Ovary (tissue), 3 donors: ENCODE measurements at regions not wholly inside any gene's neighbourhood (a gene's known extent, or its start where the extent isn't known, plus 50 kb on each side); places are given as distances from the start of the nearest gene placed in this dataset.

Source experiments
- POLR2A ChIP-seq: fragments of 450-650 bp; IDR thresholded peaks from one replicate; pipeline ENCODE4 v1.6.1; 2017; ENCODE audit warnings: antibody characterized with exemption, mild to moderate bottlenecking, moderate library complexity
- TF ChIP-seq, protein P1 (sequence below), 3 donors: fragments of 450-650 bp in 2 of 3; fragments of 200-600 bp in 1 of 3; IDR thresholded peaks; one replicate each; pipeline versions ENCODE4 v1.5.1 to v1.8.0; 2016 to 2022; ENCODE audit warnings: antibody characterized with exemption in 3 of 3, mild to moderate bottlenecking in 1 of 3
- donor health status: DM: no; HTN: no; CAD: no.

DNA sequence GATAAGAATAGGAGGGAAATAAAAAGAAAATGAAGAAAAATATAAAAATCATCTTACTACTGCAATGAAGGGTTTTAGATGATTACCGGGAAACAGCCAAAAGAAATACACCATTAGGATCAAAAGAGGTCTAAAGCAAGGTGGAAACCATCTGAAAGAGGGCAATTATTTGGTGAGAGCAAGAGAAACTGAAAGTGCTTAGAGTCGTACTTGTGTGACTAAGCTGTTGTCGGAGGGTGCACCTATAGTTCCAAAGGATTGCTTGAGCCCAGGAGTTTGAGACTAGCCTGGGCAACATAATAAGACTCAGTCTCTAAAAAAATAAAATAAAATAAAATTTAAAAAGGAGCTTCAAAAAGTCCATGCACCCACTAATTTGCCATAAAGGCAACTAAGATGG is 169.5 kb downstream of the DKK1 start:
- TF ChIP-seq, protein P1, sequence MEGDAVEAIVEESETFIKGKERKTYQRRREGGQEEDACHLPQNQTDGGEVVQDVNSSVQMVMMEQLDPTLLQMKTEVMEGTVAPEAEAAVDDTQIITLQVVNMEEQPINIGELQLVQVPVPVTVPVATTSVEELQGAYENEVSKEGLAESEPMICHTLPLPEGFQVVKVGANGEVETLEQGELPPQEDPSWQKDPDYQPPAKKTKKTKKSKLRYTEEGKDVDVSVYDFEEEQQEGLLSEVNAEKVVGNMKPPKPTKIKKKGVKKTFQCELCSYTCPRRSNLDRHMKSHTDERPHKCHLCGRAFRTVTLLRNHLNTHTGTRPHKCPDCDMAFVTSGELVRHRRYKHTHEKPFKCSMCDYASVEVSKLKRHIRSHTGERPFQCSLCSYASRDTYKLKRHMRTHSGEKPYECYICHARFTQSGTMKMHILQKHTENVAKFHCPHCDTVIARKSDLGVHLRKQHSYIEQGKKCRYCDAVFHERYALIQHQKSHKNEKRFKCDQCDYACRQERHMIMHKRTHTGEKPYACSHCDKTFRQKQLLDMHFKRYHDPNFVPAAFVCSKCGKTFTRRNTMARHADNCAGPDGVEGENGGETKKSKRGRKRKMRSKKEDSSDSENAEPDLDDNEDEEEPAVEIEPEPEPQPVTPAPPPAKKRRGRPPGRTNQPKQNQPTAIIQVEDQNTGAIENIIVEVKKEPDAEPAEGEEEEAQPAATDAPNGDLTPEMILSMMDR (IDR thresholded peaks at IDR 0.05): no peak
- no peak for TF ChIP-seq POLR2A
